ENCODE measurements at regions not wholly inside any gene's neighbourhood (a gene's known extent, or its start where the extent isn't known, plus 50 kb on each side); places are given as distances from the start of the nearest gene placed in this dataset.

DNA sequence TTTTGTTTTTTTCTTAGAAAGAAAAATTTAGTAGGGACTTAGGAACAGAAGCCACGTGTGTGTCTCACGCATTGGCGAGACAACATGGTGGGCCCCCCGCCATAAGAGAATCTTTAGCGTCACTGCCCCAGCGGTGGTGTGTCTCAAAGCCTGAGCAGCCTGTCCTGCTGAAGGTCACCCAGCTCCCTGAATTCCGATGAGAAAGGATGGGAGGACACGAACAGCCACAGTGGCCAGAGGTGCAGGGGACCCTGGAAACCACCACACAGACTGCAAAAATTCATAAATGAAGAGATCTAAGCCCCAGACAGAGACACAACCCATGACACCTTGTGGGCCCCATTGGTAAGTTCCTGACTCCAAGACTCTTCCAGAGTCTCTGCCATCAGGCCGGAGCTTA is 266.1 kb upstream of the RAB6C start:
- TF ChIP-seq, protein P1, sequence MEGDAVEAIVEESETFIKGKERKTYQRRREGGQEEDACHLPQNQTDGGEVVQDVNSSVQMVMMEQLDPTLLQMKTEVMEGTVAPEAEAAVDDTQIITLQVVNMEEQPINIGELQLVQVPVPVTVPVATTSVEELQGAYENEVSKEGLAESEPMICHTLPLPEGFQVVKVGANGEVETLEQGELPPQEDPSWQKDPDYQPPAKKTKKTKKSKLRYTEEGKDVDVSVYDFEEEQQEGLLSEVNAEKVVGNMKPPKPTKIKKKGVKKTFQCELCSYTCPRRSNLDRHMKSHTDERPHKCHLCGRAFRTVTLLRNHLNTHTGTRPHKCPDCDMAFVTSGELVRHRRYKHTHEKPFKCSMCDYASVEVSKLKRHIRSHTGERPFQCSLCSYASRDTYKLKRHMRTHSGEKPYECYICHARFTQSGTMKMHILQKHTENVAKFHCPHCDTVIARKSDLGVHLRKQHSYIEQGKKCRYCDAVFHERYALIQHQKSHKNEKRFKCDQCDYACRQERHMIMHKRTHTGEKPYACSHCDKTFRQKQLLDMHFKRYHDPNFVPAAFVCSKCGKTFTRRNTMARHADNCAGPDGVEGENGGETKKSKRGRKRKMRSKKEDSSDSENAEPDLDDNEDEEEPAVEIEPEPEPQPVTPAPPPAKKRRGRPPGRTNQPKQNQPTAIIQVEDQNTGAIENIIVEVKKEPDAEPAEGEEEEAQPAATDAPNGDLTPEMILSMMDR (conservative IDR thresholded peaks at IDR 0.05 in 1 of 2, IDR thresholded peaks at IDR 0.05 in 1 of 2; ENCODE audit: low read depth in 1 of 2, low read length in 2 of 2) = no peak
- TF ChIP-seq EZH2 (IDR thresholded peaks at IDR 0.05; ENCODE audit: low read length, missing control alignments) = no peak
